ENCODE measurements at regions not wholly inside any gene's neighbourhood (a gene's known extent, or its start where the extent isn't known, plus 50 kb on each side); places are given as distances from the start of the nearest gene placed in this dataset.

- no peak for DNase-seq (ENCODE audit: low read depth)
These were observed 518.2 kb upstream of the ZEB2 start for GRCh38 chr2:145038041-145038525.

- no peak for DNase-seq (ENCODE audit: low read depth)
These were observed 516.6 kb upstream of the ZEB2 start for GRCh38 chr2:145036421-145037011.

GRCh38 chr2:145034511-145034910 lies 514.6 kb upstream of the ZEB2 start:
- DNase-seq (ENCODE audit: low read depth) = no peak

GRCh38 chr2:145033438-145033837 lies 513.5 kb upstream of the ZEB2 start:
- DNase-seq (ENCODE audit: low read depth) = no peak

GRCh38 chr2:145032791-145033190 lies 512.9 kb upstream of the ZEB2 start:
- no peak for DNase-seq (ENCODE audit: low read depth)

- DNase-seq (ENCODE audit: low read depth) = no peak
These were observed 510.0 kb upstream of the ZEB2 start for GRCh38 chr2:145029873-145030272.

GRCh38 chr2:145029081-145029480 lies 509.2 kb upstream of the ZEB2 start:
- DNase-seq (ENCODE audit: low read depth) = no peak

GRCh38 chr2:145028101-145028920 lies 508.4 kb upstream of the ZEB2 start:
- no peak for DNase-seq (ENCODE audit: low read depth)

GRCh38 chr2:145026456-145027455 lies 506.8 kb upstream of the ZEB2 start:
- DNase-seq (ENCODE audit: low read depth) = no peak

- no peak for DNase-seq (ENCODE audit: low read depth)
These were observed 505.5 kb upstream of the ZEB2 start for GRCh38 chr2:145025382-145025781.

GRCh38 chr2:145023334-145023934 lies 503.5 kb upstream of the ZEB2 start:
- no peak for DNase-seq (ENCODE audit: low read depth)

GRCh38 chr2:145022666-145023333 lies 502.9 kb upstream of the ZEB2 start:
- DNase-seq (ENCODE audit: low read depth) = no peak

- DNase-seq (ENCODE audit: low read depth) = no peak
These were observed 502.2 kb upstream of the ZEB2 start for GRCh38 chr2:145021962-145022665.

GRCh38 chr2:145020694-145021093 lies 500.8 kb upstream of the ZEB2 start:
- DNase-seq (ENCODE audit: low read depth) = no peak

GRCh38 chr2:145020139-145020538 lies 500.2 kb upstream of the ZEB2 start:
- DNase-seq (ENCODE audit: low read depth) = no peak

GRCh38 chr2:145018502-145018901 lies 498.6 kb upstream of the ZEB2 start:
- no peak for DNase-seq (ENCODE audit: low read depth)

- DNase-seq (ENCODE audit: low read depth) = no peak
These were observed 497.2 kb upstream of the ZEB2 start for GRCh38 chr2:145017149-145017548.

- no peak for DNase-seq (ENCODE audit: low read depth)
These were observed 496.8 kb upstream of the ZEB2 start for GRCh38 chr2:145016711-145017110.

GRCh38 chr2:145015561-145015960 lies 495.6 kb upstream of the ZEB2 start:
- DNase-seq (ENCODE audit: low read depth) = no peak

GRCh38 chr2:145012806-145013205 lies 492.9 kb upstream of the ZEB2 start:
- no peak for DNase-seq (ENCODE audit: low read depth)

- no peak for DNase-seq (ENCODE audit: low read depth)
These were observed 492.3 kb upstream of the ZEB2 start for GRCh38 chr2:145012214-145012670.

Data from stimulated activated CD8-positive, alpha-beta memory T cell treated with anti-CD3 and anti-CD28 coated beads, Interleukin-4, amount 100 ng/mL, for 24 hours (primary cell).